Effector memory CD4-positive, alpha-beta T cell (primary cell): ENCODE measurements at regions not wholly inside any gene's neighbourhood (a gene's known extent, or its start where the extent isn't known, plus 50 kb on each side); places are given as distances from the start of the nearest gene placed in this dataset.

Experiments
- DNase-seq, 3 donors: peaks; one replicate each; pipeline ENCODE4 v3.0.0-alpha.2; 2020
- H3K27ac ChIP-seq: 2 replicates; pipeline ENCODE4 v1.7.0; 2013; ENCODE audit warnings: mild to moderate bottlenecking, low read length, moderate library complexity; ENCODE audit not compliant: insufficient read depth, poor library complexity, severe bottlenecking
- H3K27me3 ChIP-seq: replicated peaks from 2 replicates; pipeline ENCODE4 v1.7.0; 2013; ENCODE audit warnings: mild to moderate bottlenecking, low read length; ENCODE audit not compliant: insufficient read depth, control insufficient read depth, poor library complexity, severe bottlenecking
- H3K36me3 ChIP-seq: 2 replicates; pipeline ENCODE4 v1.7.0; 2013; ENCODE audit warnings: mild to moderate bottlenecking, low read length, moderate library complexity; ENCODE audit not compliant: control insufficient read depth, insufficient read depth
- H3K4me1 ChIP-seq: 2 replicates; pipeline ENCODE4 v1.7.0; 2013; ENCODE audit warnings: low read length, mild to moderate bottlenecking; ENCODE audit not compliant: control insufficient read depth, insufficient read depth, poor library complexity, severe bottlenecking
- H3K4me3 ChIP-seq: 2 replicates; pipeline ENCODE4 v1.7.0; 2013; ENCODE audit warnings: low read length, low read depth, mild to moderate bottlenecking; ENCODE audit not compliant: insufficient read depth, poor library complexity, severe bottlenecking
- H3K9me3 ChIP-seq: 2 replicates; pipeline ENCODE4 v1.7.0; 2013; ENCODE audit warnings: mild to moderate bottlenecking, low read length, moderate library complexity; ENCODE audit not compliant: control insufficient read depth

- no peaks in the 10 kb centered on the region for H3K9me3 ChIP-seq
- no peaks in the 10 kb centered on the region for H3K27me3 ChIP-seq
- no peak for DNase-seq
- H3K4me3 ChIP-seq, result no peak overlapping the region
- H3K27ac ChIP-seq, result no peak overlapping the region
- H3K36me3 ChIP-seq, result no peaks in the 10 kb centered on the region
- H3K4me1 ChIP-seq, result no peaks in the 10 kb centered on the region
These were observed 490.6 kb upstream of the POU3F2 start for GRCh38 chr6:98343797-98344196.

GRCh38 chr6:98352348-98352747 lies 482.0 kb upstream of the POU3F2 start:
- H3K36me3 ChIP-seq, result no peaks in the 10 kb centered on the region
- H3K9me3 ChIP-seq, result no peaks in the 10 kb centered on the region
- no peaks in the 10 kb centered on the region for H3K4me1 ChIP-seq
- H3K27me3 ChIP-seq, result no peaks in the 10 kb centered on the region
- no peak overlapping the region for H3K4me3 ChIP-seq
- DNase-seq, result no peak
- H3K27ac ChIP-seq, result no peak overlapping the region

- no peaks in the 10 kb centered on the region for H3K4me1 ChIP-seq
- DNase-seq, result no peak
- H3K4me3 ChIP-seq, result no peak overlapping the region
- H3K27ac ChIP-seq, result no peak overlapping the region
- no peaks in the 10 kb centered on the region for H3K36me3 ChIP-seq
- H3K27me3 ChIP-seq, result no peaks in the 10 kb centered on the region
- H3K9me3 ChIP-seq, result no peaks in the 10 kb centered on the region
These were observed 476.2 kb upstream of the POU3F2 start for GRCh38 chr6:98358173-98358572.

GRCh38 chr6:98366371-98366770 lies 468.0 kb upstream of the POU3F2 start:
- no peak overlapping the region for H3K4me3 ChIP-seq
- no peaks in the 10 kb centered on the region for H3K9me3 ChIP-seq
- no peak for DNase-seq
- H3K4me1 ChIP-seq, result no peaks in the 10 kb centered on the region
- no peaks in the 10 kb centered on the region for H3K27me3 ChIP-seq
- H3K27ac ChIP-seq, result no peak overlapping the region
- no peaks in the 10 kb centered on the region for H3K36me3 ChIP-seq

- Histone ChIP-seq H3K9me3 (no peaks in the 10 kb centered on the region), H3K27me3 (no peaks in the 10 kb centered on the region)
These were observed 453.8 kb upstream of the POU3F2 start for GRCh38 chr6:98380589-98380988.

GRCh38 chr6:98382246-98382645 lies 452.1 kb upstream of the POU3F2 start:
- no peaks in the 10 kb centered on the region for H3K9me3 ChIP-seq
- no peaks in the 10 kb centered on the region for H3K27me3 ChIP-seq
- no peak overlapping the region for H3K4me3 ChIP-seq
- H3K4me1 ChIP-seq, result no peaks in the 10 kb centered on the region
- H3K27ac ChIP-seq, result no peak overlapping the region
- DNase-seq, result no peak
- no peaks in the 10 kb centered on the region for H3K36me3 ChIP-seq

More at GRCh38 chr6:98380589-98380988, 453.8 kb upstream of the POU3F2 start:
- Histone ChIP-seq H3K36me3 (no peaks in the 10 kb centered on the region), H3K4me3 (no peak overlapping the region), H3K4me1 (no peaks in the 10 kb centered on the region), H3K27ac (no peak overlapping the region)
- no peak for DNase-seq

- H3K27ac ChIP-seq, result no peak overlapping the region
- no peak overlapping the region for H3K4me3 ChIP-seq
- no peaks in the 10 kb centered on the region for H3K27me3 ChIP-seq
- no peak for DNase-seq
- H3K4me1 ChIP-seq, result no peaks in the 10 kb centered on the region
- H3K36me3 ChIP-seq, result no peaks in the 10 kb centered on the region
- H3K9me3 ChIP-seq, result no peaks in the 10 kb centered on the region
These were observed 450.0 kb upstream of the POU3F2 start for GRCh38 chr6:98384334-98384733.

GRCh38 chr6:98384801-98385200 lies 449.6 kb upstream of the POU3F2 start:
- Histone ChIP-seq H3K4me1 (no peaks in the 10 kb centered on the region), H3K36me3 (no peaks in the 10 kb centered on the region), H3K4me3 (no peak overlapping the region), H3K27ac (no peak overlapping the region), H3K27me3 (no peaks in the 10 kb centered on the region), H3K9me3 (no peaks in the 10 kb centered on the region)
- no peak for DNase-seq

- Histone ChIP-seq H3K4me1 (no peaks in the 10 kb centered on the region), H3K27me3 (no peaks in the 10 kb centered on the region), H3K9me3 (no peaks in the 10 kb centered on the region), H3K4me3 (no peak overlapping the region), H3K36me3 (no peaks in the 10 kb centered on the region), H3K27ac (no peak overlapping the region)
- no peak for DNase-seq
These were observed 438.7 kb upstream of the POU3F2 start for GRCh38 chr6:98395610-98396166.

GRCh38 chr6:98416027-98416426 lies 418.3 kb upstream of the POU3F2 start:
- Histone ChIP-seq H3K4me1 (no peaks in the 10 kb centered on the region), H3K27ac (no peak overlapping the region), H3K4me3 (no peak overlapping the region), H3K9me3 (no peaks in the 10 kb centered on the region), H3K27me3 (no peaks in the 10 kb centered on the region), H3K36me3 (no peaks in the 10 kb centered on the region)
- DNase-seq, result no peak
